ENCODE measurements at regions not wholly inside any gene's neighbourhood (a gene's known extent, or its start where the extent isn't known, plus 50 kb on each side); places are given as distances from the start of the nearest gene placed in this dataset.

- H3K27ac ChIP-seq (ENCODE audit: low read length): no peak overlapping the region
- H4K20me1 ChIP-seq (ENCODE audit: low read length): no peaks in the 10 kb centered on the region
- no peak overlapping the region for H3K9ac ChIP-seq (ENCODE audit: low read length)
- H3K4me3 ChIP-seq (ENCODE audit: low read length): no peak overlapping the region
- no peaks in the 10 kb centered on the region for H3K9me2 ChIP-seq (replicated peaks; ENCODE audit: low read length)
- ATAC-seq (no peak), DNase-seq (no peak)
- no peak overlapping the region for H3K4me2 ChIP-seq (ENCODE audit: low read length)
- no peaks in the 10 kb centered on the region for H3K79me2 ChIP-seq (ENCODE audit: low read length)
- no peaks in the 10 kb centered on the region for H3K36me3 ChIP-seq (ENCODE audit: low read depth, low read length)
- H2AFZ ChIP-seq (ENCODE audit: low read length): no peak overlapping the region
- H3K4me1 ChIP-seq (ENCODE audit: insufficient read depth, low read length): no peaks in the 10 kb centered on the region
- no TSS peak for BruUV-seq (replicated peaks)
- no peaks in the 10 kb centered on the region for H3K9me3 ChIP-seq (ENCODE audit: low read length)
- CTCF ChIA-PET: no interaction called here
- TF ChIP-seq, protein P1, sequence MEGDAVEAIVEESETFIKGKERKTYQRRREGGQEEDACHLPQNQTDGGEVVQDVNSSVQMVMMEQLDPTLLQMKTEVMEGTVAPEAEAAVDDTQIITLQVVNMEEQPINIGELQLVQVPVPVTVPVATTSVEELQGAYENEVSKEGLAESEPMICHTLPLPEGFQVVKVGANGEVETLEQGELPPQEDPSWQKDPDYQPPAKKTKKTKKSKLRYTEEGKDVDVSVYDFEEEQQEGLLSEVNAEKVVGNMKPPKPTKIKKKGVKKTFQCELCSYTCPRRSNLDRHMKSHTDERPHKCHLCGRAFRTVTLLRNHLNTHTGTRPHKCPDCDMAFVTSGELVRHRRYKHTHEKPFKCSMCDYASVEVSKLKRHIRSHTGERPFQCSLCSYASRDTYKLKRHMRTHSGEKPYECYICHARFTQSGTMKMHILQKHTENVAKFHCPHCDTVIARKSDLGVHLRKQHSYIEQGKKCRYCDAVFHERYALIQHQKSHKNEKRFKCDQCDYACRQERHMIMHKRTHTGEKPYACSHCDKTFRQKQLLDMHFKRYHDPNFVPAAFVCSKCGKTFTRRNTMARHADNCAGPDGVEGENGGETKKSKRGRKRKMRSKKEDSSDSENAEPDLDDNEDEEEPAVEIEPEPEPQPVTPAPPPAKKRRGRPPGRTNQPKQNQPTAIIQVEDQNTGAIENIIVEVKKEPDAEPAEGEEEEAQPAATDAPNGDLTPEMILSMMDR (conservative IDR thresholded peaks at IDR 0.05; ENCODE audit: low read depth, low read length): no peak
- TF ChIP-seq EZH2phosphoT487 (IDR thresholded peaks at IDR 0.05; ENCODE audit: borderline replicate concordance, low read length): no peak
- no peak for TF ChIP-seq EZH2 (IDR thresholded peaks at IDR 0.05; ENCODE audit: low read length, unreplicated experiment)
- H3F3A ChIP-seq (ENCODE audit: low read length, unreplicated experiment): no peaks in the 10 kb centered on the region
- POLR2A ChIA-PET (ENCODE audit: unreplicated experiment): no interaction called here
- intact Hi-C loops (cut with micrococcal nuclease): no loop called here
- H3K27me3 ChIP-seq (ENCODE audit: low read length): 0 out of 2 replicates have a peak, but pooled peaks cover 10% of the 10 kb centered on the region
Observed at GRCh38 chr7:114242992-114243507, 171.6 kb upstream of the FOXP2 start.

DNA sequence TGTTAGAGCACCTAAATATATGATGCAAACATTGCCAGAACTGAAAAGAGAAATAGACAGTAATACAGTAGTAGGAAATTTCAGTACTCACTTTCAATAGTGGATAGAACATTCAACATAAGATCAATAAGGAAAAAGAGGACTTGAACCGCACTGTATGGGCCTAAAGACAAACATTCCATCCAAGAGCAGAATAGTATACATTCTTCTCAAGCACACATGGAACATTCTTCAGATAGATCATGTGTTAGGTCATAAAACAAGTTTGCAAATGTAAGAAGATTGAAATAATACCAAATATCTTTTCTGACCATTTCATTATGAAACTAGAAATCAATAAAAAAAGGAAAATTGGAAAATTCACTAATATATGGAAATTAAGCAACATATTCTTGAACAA, 185.4 kb upstream of the FOXP2 start:
- Histone ChIP-seq H3K27ac (ENCODE audit: low read length) (no peak overlapping the region), H3K9me3 (ENCODE audit: low read length) (no peaks in the 10 kb centered on the region), H3K79me2 (ENCODE audit: low read length) (no peaks in the 10 kb centered on the region), H3K9me2 (replicated peaks; ENCODE audit: low read length) (no peaks in the 10 kb centered on the region), H3K27me3 (ENCODE audit: low read length) (no peaks in the 10 kb centered on the region), H3K4me2 (ENCODE audit: low read length) (no peak overlapping the region), H3K4me1 (ENCODE audit: insufficient read depth, low read length) (no peaks in the 10 kb centered on the region), H3K36me3 (ENCODE audit: low read depth, low read length) (no peaks in the 10 kb centered on the region), H2AFZ (ENCODE audit: low read length) (no peak overlapping the region), H4K20me1 (ENCODE audit: low read length) (no peaks in the 10 kb centered on the region), H3F3A (ENCODE audit: low read length, unreplicated experiment) (no peaks in the 10 kb centered on the region), H3K4me3 (ENCODE audit: low read length) (no peak overlapping the region), H3K9ac (ENCODE audit: low read length) (no peak overlapping the region)
- DNase-seq (no peak), ATAC-seq (no peak)
- TF ChIP-seq EZH2phosphoT487 (IDR thresholded peaks at IDR 0.05; ENCODE audit: borderline replicate concordance, low read length) (no peak), EZH2 (IDR thresholded peaks at IDR 0.05; ENCODE audit: low read length, unreplicated experiment) (no peak)
- TF ChIP-seq, protein P1 (conservative IDR thresholded peaks at IDR 0.05; ENCODE audit: low read depth, low read length): no peak
- ChIA-PET POLR2A (ENCODE audit: unreplicated experiment) (no interaction called here), CTCF (no interaction called here)
- intact Hi-C loops (cut with micrococcal nuclease): no loop called here
- BruUV-seq (replicated peaks): no TSS peak

DNA sequence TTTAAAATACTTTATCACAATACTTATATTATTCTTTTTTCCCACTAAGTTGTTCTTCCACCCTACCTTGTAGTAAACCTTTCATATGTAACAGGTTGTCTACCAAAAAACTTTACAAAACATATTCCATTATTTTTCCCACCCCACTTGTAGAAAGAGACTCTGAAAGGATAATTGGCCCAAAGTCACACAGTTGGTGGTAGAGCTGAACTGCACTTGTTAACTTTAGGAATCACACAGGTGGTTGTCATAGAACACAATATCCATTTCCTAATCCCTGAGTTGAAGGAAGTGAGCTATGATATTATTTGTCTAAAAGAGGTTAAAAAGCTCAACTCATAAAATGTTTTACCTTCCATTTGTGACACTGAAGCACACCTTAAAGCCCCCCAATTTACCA, 188.8 kb upstream of the FOXP2 start:
- Histone ChIP-seq H3K79me2 (ENCODE audit: low read length) (no peaks in the 10 kb centered on the region), H3K9me3 (ENCODE audit: low read length) (no peaks in the 10 kb centered on the region), H3F3A (ENCODE audit: low read length, unreplicated experiment) (no peaks in the 10 kb centered on the region), H2AFZ (ENCODE audit: low read length) (no peak overlapping the region), H3K9me2 (replicated peaks; ENCODE audit: low read length) (no peaks in the 10 kb centered on the region), H3K9ac (ENCODE audit: low read length) (no peak overlapping the region), H3K27ac (ENCODE audit: low read length) (no peak overlapping the region), H3K4me2 (ENCODE audit: low read length) (no peak overlapping the region), H4K20me1 (ENCODE audit: low read length) (no peaks in the 10 kb centered on the region), H3K4me3 (ENCODE audit: low read length) (no peak overlapping the region), H3K36me3 (ENCODE audit: low read depth, low read length) (no peaks in the 10 kb centered on the region), H3K4me1 (ENCODE audit: insufficient read depth, low read length) (no peaks in the 10 kb centered on the region), H3K27me3 (ENCODE audit: low read length) (no peaks in the 10 kb centered on the region)
- no peak for DNase-seq
- no peak for TF ChIP-seq EZH2phosphoT487 (IDR thresholded peaks at IDR 0.05; ENCODE audit: borderline replicate concordance, low read length)
- TF ChIP-seq, protein P1 (conservative IDR thresholded peaks at IDR 0.05; ENCODE audit: low read depth, low read length): no peak
- TF ChIP-seq EZH2 (IDR thresholded peaks at IDR 0.05; ENCODE audit: low read length, unreplicated experiment): no peak
- intact Hi-C loops (cut with micrococcal nuclease): no loop called here
- no peak for ATAC-seq
- ChIA-PET CTCF (no interaction called here), POLR2A (ENCODE audit: unreplicated experiment) (no interaction called here)
- BruUV-seq (replicated peaks): no TSS peak
